ENCODE measurements at regions not wholly inside any gene's neighbourhood (a gene's known extent, or its start where the extent isn't known, plus 50 kb on each side); places are given as distances from the start of the nearest gene placed in this dataset.

DNA sequence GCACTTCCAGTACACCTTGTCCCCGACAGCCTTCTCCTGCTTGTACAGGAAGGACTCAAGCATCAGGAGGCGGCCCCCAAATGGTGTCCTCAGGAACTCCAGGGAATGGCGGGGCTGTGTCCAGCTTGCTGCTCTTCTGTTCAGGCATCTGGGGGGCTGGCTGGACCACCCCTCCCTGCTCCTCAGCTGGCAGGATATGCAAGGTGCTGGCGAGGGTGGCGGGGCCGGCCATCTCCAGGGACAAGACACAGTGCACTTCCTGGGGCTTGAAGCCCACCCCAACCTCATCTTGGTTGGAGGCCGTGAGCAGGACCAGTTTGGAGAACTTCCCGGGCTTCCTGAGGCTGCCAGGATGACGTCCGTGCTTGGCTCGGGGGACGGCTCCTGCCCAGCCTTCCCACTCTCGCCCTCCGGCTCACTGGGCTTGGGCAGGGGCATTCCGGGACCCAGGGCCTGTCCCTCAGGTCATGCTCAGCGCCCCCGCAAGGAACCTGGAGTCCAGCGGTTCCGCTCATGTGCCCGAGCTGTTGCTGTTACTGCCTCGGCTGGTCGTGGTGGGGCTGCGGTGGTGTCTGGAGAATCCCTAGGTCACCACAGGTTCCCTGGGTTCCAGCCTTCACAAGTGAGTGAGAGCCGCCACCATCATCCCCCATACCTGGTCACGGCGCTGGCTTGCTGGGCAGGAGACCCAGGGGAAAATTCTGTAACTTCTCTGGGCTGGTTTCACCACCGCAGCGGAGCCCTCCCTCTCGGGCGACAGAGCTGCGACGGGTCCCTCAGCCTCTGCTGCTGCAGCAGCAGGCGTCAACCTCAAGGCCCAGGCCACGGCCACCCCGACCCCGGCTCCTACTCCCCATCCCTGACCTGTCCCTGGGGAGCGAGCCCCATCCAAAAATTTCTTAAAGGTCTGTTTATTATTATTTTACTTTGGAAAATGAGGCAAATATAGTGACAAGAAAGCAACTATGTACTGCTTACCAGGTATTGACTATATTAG is 82.8 kb upstream of the FXR1 start:
- no peak for DNase-seq (ENCODE audit: low spot score)

DNA sequence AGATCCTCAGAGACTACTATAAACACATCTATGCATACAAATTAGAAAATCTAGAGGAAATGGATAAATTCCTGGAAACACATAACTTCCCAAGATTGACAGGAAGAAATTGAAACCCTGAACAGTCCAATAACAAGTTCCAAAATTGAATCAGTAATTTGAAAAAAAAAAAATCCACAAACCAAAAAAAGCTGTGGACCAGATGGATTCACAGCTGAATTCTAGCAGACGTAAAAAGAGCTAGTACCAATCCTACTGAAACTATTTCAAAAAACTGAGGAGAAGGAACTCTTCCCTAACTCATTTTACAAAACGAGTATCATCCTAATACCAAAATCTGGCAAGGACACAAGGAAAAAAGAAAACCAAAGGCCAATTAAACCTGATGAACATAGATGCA is 77.0 kb upstream of the FXR1 start:
- DNase-seq (ENCODE audit: low spot score): no peak

DNA sequence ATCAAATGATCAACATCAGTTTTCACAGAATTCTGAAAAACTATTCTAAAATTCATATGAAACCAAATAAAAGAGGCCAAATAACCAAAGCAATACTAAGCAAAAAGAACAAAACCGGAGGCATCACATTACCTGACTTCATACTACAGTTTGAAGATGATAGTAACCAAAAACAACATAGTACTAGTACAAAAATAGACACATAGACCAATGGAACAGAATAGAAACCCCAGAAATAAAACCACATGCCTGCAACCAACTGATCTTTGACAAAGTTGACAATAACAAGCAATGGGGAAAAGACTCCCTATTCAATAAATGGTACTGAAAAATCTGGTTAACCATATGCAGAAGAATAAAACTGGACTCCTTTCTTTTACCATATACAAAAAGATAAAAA is 75.7 kb upstream of the FXR1 start:
- DNase-seq (ENCODE audit: low spot score): no peak

DNA sequence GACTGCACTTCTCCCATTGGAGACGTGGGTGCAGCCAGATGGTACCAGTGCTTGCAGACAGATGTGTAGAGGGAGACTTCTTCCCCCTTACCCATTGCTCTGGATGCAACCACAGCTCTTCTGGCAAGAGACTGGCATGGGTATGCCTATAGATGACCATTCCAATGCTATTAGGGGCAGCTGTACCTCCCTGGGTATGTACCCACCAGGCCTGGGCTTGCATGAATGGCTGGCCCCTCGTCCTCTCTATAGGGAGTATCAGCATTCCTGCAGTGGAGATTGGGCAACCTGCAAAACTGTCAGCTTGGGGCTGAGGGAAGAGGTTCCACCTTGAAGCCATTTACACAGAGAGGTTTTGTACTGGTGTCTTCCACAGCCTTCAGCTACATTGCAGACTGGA is 57.6 kb upstream of the FXR1 start:
- no peak for DNase-seq (ENCODE audit: low spot score)

DNA sequence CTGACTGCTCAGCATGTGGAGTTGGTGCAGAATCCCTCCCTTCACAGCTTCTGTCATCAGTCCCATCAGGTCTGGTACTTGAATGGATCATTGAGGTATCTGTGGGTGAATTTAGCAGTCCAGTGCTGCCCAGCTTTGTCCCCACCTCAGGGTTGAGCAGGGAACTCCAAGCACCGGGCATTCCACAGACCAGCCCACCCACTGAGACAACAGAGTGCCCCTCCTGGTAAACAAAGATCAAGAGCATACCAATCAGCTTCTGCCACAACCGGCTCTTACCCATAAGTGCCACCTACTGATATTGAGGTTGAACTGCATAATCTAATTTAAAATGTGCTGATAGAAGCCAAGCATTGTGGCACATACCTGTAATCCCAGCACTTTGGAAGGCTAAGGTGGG is 57.1 kb upstream of the FXR1 start:
- no peak for DNase-seq (ENCODE audit: low spot score)

DNA sequence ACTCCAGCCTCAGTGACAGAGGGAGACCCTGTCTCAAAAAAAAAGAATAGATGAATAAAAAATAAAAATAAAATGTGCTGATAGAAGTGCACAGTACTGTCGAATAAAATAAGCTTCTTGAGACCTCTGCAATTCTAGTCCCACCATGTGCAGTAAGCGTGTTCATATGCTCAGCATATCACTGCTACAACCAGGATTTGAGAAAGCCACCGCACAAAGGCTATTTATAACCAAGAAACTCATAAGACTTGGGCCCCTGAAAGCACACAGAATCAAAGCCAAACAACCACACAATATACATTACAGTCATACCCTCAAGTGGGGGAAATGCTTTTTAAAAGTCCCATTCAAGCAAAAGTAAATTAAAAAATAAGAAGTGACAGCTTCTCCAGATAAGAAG is 56.5 kb upstream of the FXR1 start:
- no peak for DNase-seq (ENCODE audit: low spot score)

DNA sequence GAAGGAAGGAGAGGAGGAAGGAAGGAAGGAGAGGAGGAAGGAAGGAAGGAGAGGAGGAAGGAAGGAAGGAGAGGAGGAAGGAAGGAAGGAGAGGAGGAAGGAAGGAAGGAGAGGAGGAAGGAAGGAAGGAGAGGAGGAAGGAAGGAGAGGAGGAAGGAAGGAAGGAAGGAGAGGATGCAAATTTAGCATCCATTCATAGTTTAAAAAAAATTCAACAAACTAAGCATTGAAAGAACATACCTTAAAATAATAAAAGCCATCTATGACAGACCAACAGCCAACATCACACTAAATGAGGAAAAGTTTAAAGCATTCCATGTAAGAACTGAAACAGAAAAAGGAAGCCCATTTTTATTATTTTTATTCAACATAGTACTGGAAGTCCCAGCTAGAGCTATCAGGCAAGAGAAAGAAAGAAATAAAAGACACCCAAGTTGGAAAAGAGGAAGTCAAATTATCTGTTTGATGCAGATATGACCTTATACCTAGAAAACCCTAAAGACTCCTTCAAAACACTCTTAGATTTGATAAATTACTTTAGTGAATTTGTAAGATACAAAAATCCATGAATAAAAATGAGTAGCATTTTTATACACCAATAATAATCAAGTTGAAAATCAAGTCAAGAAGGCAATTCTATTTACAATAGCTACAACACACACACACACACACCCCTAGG is 52.2 kb upstream of the FXR1 start:
- DNase-seq (ENCODE audit: low spot score): no peak
